ENCODE measurements at regions not wholly inside any gene's neighbourhood (a gene's known extent, or its start where the extent isn't known, plus 50 kb on each side); places are given as distances from the start of the nearest gene placed in this dataset.

DNA sequence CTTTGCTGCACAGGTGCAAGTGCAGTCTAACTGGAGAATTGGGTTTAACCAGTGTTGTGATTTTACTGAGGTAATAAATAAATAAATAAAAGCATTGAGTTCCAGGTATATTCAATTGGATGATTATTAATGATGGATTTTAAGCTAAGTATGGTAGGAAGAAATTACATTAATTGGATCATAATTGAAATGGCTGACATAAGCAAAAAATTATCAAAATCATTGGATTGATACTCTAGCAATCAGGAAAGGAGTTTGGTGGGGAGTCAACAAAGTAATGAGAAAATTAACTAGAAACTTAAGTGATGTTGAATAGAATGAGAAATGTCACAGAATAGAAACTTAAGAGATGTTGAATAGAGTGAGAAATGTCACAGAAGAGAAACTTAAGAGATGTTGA is 981.9 kb downstream of the SI start:
- TF ChIP-seq CTCF (IDR thresholded peaks at IDR 0.05) (no peak), POLR2A (IDR thresholded peaks at IDR 0.05) (no peak)

Measured in heart left ventricle (tissue), 13 donors.